ENCODE measurements at regions not wholly inside any gene's neighbourhood (a gene's known extent, or its start where the extent isn't known, plus 50 kb on each side); places are given as distances from the start of the nearest gene placed in this dataset.
A peak's percentile ranks its signal among the peaks of the same experiment; 100 is the strongest.

- ATAC-seq: no peak
- H3K27me3 Mint-ChIP-seq: no peaks in the 10 kb centered on the region
- CTCF ChIA-PET: no interaction called here
- no peak overlapping the region for H3K27ac Mint-ChIP-seq
- H3K4me1 Mint-ChIP-seq: no peaks in the 10 kb centered on the region
- peaks cover 7% of the 10 kb centered on the region for H3K9me3 Mint-ChIP-seq (ENCODE audit: low read depth)
- H3K4me3 Mint-ChIP-seq: no peak overlapping the region
- no peak for DNase-seq
- H3K36me3 Mint-ChIP-seq: peaks cover 2% of the 10 kb centered on the region
These were observed 271.9 kb downstream of the STIM2 start for GRCh38 chr4:27132497-27132896.

- Mint-ChIP-seq H3K27ac (no peak overlapping the region), H3K4me3 (no peak overlapping the region), H3K9me3 (ENCODE audit: low read depth) (no peaks in the 10 kb centered on the region), H3K36me3 (no peaks in the 10 kb centered on the region), H3K4me1 (no peaks in the 10 kb centered on the region), H3K27me3 (no peaks in the 10 kb centered on the region)
- ATAC-seq (no peak), DNase-seq (no peak)
- CTCF ChIA-PET: no interaction called here
These were observed 279.8 kb downstream of the STIM2 start for GRCh38 chr4:27140486-27140885.

- H3K9me3 Mint-ChIP-seq (ENCODE audit: low read depth): peaks cover under 1% of the 10 kb centered on the region
- no peaks in the 10 kb centered on the region for H3K27me3 Mint-ChIP-seq
- no peaks in the 10 kb centered on the region for H3K4me1 Mint-ChIP-seq
- H3K4me3 Mint-ChIP-seq: no peak overlapping the region
- H3K27ac Mint-ChIP-seq: no peak overlapping the region
- H3K36me3 Mint-ChIP-seq: no peaks in the 10 kb centered on the region
- no peak for ATAC-seq
- CTCF ChIA-PET: no interaction called here
- no peak for DNase-seq
These were observed 280.9 kb downstream of the STIM2 start for GRCh38 chr4:27141530-27141929.

DNA sequence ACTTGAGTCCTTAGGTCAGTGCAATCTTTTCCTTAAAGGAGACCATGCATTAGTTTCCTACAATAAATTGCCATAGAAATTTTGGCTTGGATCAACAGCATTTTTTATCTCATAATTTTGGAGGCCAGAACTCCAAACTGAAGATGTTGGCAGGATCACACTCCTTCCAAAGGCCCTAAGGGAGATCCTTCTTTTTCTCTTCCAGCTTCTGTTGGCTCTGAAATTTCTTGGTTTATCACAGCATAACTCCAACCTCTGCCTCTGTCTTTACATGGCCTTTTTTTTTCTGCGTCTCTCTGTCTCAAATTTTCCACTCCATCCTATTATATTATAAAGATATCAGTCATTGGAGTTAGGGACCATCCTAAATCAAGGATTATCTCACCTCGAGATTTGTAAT lies 282.2 kb downstream of the STIM2 start:
- H3K27me3 Mint-ChIP-seq: no peaks in the 10 kb centered on the region
- DNase-seq (no peak), ATAC-seq (no peak)
- CTCF ChIA-PET: no interaction called here
- peaks cover 2% of the 10 kb centered on the region for H3K9me3 Mint-ChIP-seq (ENCODE audit: low read depth)
- no peaks in the 10 kb centered on the region for H3K4me1 Mint-ChIP-seq
- no peaks in the 10 kb centered on the region for H3K36me3 Mint-ChIP-seq
- no peak overlapping the region for H3K4me3 Mint-ChIP-seq
- H3K27ac Mint-ChIP-seq: no peak overlapping the region

DNA sequence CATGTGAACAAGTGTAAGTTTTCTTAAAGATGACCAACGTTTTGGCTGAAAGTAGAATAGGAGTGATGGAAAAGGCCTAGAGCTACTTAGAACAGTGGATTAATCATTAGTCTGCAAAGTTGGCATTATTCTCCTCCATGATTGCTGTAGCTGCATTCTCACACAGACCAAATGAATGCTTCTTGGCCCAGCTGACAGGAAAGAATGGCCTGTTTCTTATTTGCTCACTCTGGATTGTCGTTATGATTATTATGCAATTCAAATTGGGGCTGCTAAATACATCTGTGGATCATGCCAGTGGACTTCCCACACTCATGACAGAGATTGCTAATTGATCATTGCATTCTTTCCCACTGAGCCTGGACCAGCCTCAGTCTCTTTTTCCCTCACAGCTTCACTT lies 285.0 kb downstream of the STIM2 start:
- CTCF ChIA-PET: no interaction called here
- DNase-seq (no peak), ATAC-seq (no peak)
- Mint-ChIP-seq H3K4me1 (no peaks in the 10 kb centered on the region), H3K27ac (no peak overlapping the region), H3K4me3 (no peak overlapping the region), H3K27me3 (no peaks in the 10 kb centered on the region), H3K9me3 (ENCODE audit: low read depth) (peaks cover 2% of the 10 kb centered on the region), H3K36me3 (no peaks in the 10 kb centered on the region)

- DNase-seq (no peak), ATAC-seq (no peak)
- peaks cover 2% of the 10 kb centered on the region for H3K9me3 Mint-ChIP-seq (ENCODE audit: low read depth)
- CTCF ChIA-PET: no interaction called here
- H3K4me1 Mint-ChIP-seq: no peaks in the 10 kb centered on the region
- no peak overlapping the region for H3K27ac Mint-ChIP-seq
- no peak overlapping the region for H3K4me3 Mint-ChIP-seq
- H3K36me3 Mint-ChIP-seq: no peaks in the 10 kb centered on the region
- H3K27me3 Mint-ChIP-seq: peaks cover 2% of the 10 kb centered on the region
These were observed 287.7 kb downstream of the STIM2 start for GRCh38 chr4:27148211-27148895.

DNA sequence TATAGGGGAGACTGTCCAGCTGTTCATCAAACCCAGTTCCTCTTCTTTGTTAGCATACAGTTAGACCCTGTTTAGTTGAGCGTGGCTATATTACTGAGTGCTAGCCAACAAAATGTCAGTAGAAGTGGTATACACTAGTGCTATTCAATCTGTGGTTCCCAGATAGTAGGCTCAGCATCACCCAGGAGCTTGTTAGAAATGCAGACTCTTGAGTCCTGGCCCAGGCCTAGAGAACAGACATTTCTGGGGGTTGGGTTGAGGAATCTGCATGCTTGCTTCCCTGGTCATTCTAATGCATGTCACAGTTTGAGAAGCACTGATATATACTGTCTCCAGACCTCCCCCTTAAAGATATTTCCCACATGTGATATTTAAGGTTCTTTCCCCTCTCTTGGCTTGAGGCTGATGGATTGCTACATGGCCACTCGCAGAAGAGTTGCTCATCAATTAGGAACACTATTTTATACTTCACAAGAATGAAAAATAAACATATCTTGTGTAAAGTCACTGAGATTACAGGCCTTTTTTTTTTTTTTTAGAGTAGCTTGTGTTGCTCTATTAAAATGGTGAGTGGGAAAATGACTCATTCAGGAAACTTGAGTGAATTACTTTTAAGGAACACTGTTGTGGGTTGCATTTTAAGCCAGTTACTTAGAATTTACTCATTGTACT lies 289.0 kb downstream of the STIM2 start:
- DNase-seq (no peak), ATAC-seq (no peak)
- peaks cover 2% of the 10 kb centered on the region for H3K9me3 Mint-ChIP-seq (ENCODE audit: low read depth)
- peaks cover 3% of the 10 kb centered on the region for H3K4me1 Mint-ChIP-seq
- no peak overlapping the region for H3K27ac Mint-ChIP-seq
- peaks cover 5% of the 10 kb centered on the region for H3K27me3 Mint-ChIP-seq
- no peaks in the 10 kb centered on the region for H3K36me3 Mint-ChIP-seq
- CTCF ChIA-PET: no interaction called here
- no peak overlapping the region for H3K4me3 Mint-ChIP-seq

GRCh38 chr4:27152703-27153102 lies 292.1 kb downstream of the STIM2 start:
- Mint-ChIP-seq H3K4me3 (no peak overlapping the region), H3K4me1 (peaks cover 4% of the 10 kb centered on the region), H3K27ac (no peak overlapping the region), H3K9me3 (ENCODE audit: low read depth) (no peaks in the 10 kb centered on the region), H3K36me3 (no peaks in the 10 kb centered on the region), H3K27me3 (peaks cover 9% of the 10 kb centered on the region)
- no peak for DNase-seq
- ATAC-seq: no peak
- CTCF ChIA-PET: no interaction called here

- Mint-ChIP-seq H3K9me3 (ENCODE audit: low read depth) (no peaks in the 10 kb centered on the region), H3K4me3 (no peak overlapping the region), H3K4me1 (peaks cover 4% of the 10 kb centered on the region), H3K36me3 (no peaks in the 10 kb centered on the region), H3K27me3 (peaks cover 9% of the 10 kb centered on the region), H3K27ac (no peak overlapping the region)
- ATAC-seq (peak; percentile 45), DNase-seq (no peak)
- CTCF ChIA-PET: no interaction called here
These were observed 294.1 kb downstream of the STIM2 start for GRCh38 chr4:27154706-27155105.

- ATAC-seq: no peak
- H3K36me3 Mint-ChIP-seq: no peaks in the 10 kb centered on the region
- no peak overlapping the region for H3K27ac Mint-ChIP-seq
These were observed 300.6 kb downstream of the STIM2 start for GRCh38 chr4:27161191-27161590.

GRCh38 chr4:27168783-27169182 lies 308.1 kb downstream of the STIM2 start:
- CTCF ChIA-PET: no interaction called here
- Mint-ChIP-seq H3K27ac (no peak overlapping the region), H3K36me3 (no peaks in the 10 kb centered on the region), H3K4me3 (no peak overlapping the region), H3K4me1 (no peaks in the 10 kb centered on the region), H3K27me3 (no peaks in the 10 kb centered on the region), H3K9me3 (ENCODE audit: low read depth) (no peaks in the 10 kb centered on the region)
- no peak for DNase-seq
- no peak for ATAC-seq

More at GRCh38 chr4:27161191-27161590, 300.6 kb downstream of the STIM2 start:
- Mint-ChIP-seq H3K4me3 (no peak overlapping the region), H3K9me3 (ENCODE audit: low read depth) (no peaks in the 10 kb centered on the region), H3K27me3 (peaks cover 4% of the 10 kb centered on the region), H3K4me1 (no peaks in the 10 kb centered on the region)
- CTCF ChIA-PET: no interaction called here
- DNase-seq: no peak

- DNase-seq: no peak
- Mint-ChIP-seq H3K4me3 (no peak overlapping the region), H3K36me3 (no peaks in the 10 kb centered on the region), H3K9me3 (ENCODE audit: low read depth) (peaks cover 3% of the 10 kb centered on the region), H3K27me3 (no peaks in the 10 kb centered on the region), H3K4me1 (no peaks in the 10 kb centered on the region), H3K27ac (no peak overlapping the region)
- ATAC-seq: no peak
- CTCF ChIA-PET: no interaction called here
These were observed 312.6 kb downstream of the STIM2 start for GRCh38 chr4:27173280-27173679.

DNA sequence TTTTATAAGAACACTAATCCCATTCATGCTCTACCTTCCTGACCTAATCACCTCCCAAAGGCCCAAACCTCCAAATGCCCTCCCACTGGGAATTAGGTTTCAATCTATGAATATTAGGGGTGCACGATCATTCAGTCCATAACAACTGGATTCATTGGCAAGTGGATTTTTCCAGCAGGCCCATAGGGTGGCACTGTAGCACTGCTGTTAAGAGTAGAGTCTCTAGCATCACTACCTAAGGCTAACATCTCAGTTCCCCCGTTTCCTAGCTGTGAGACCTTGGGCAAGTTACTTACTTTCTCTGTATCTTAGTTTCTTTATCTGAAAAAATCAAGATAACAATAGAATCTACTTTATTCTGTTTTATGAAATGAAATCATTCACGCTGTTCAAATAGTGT lies 315.8 kb downstream of the STIM2 start:
- H3K4me1 Mint-ChIP-seq: no peaks in the 10 kb centered on the region
- DNase-seq (no peak), ATAC-seq (no peak)
- CTCF ChIA-PET: no interaction called here
- H3K27ac Mint-ChIP-seq: no peak overlapping the region
- H3K27me3 Mint-ChIP-seq: no peaks in the 10 kb centered on the region
- H3K9me3 Mint-ChIP-seq (ENCODE audit: low read depth): peaks cover 3% of the 10 kb centered on the region
- H3K4me3 Mint-ChIP-seq: no peak overlapping the region
- H3K36me3 Mint-ChIP-seq: no peaks in the 10 kb centered on the region

DNA sequence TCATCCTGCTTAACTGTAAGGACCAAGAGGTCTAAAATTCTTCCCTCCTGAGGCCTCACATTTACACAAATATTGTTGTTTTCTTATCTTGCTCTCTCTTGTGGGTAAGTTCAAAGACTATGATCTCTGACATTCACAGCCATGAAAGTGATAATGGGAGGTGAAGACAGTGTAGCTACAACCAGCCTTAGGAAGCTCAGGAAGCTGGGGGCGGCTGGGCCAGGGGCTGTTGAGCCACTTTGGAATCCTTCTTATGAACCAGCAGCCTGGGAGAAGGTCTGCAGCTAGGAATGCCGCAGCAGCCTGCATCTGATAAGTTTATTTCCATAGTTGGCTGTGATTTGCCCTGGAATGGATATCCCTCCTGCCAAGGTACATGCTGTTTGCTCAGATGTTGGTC lies 316.2 kb downstream of the STIM2 start:
- no peak for ATAC-seq
- DNase-seq: no peak
- Mint-ChIP-seq H3K36me3 (no peaks in the 10 kb centered on the region), H3K27me3 (no peaks in the 10 kb centered on the region), H3K4me3 (no peak overlapping the region), H3K4me1 (no peaks in the 10 kb centered on the region), H3K27ac (no peak overlapping the region), H3K9me3 (ENCODE audit: low read depth) (peaks cover 3% of the 10 kb centered on the region)
- CTCF ChIA-PET: no interaction called here
